Endodermal cell (in vitro differentiated cells): ENCODE measurements at regions not wholly inside any gene's neighbourhood (a gene's known extent, or its start where the extent isn't known, plus 50 kb on each side); places are given as distances from the start of the nearest gene placed in this dataset.

Experiments
- DNase-seq: peaks from one replicate; pipeline ENCODE4 v3.0.0-alpha.2; 2017
- H3K27ac ChIP-seq: 2 replicates; pipeline ENCODE4 v1.5.1; 2013; ENCODE audit warnings: mild to moderate bottlenecking, low read depth, low read length, moderate library complexity
- H3K27me3 ChIP-seq: 2 replicates; pipeline ENCODE4 v1.6.1; 2013; ENCODE audit warnings: mild to moderate bottlenecking, low read length, moderate library complexity; ENCODE audit not compliant: insufficient read depth, control insufficient read depth, poor library complexity, severe bottlenecking
- H3K36me3 ChIP-seq: 2 replicates; pipeline ENCODE4 v1.7.0; 2013; ENCODE audit warnings: mild to moderate bottlenecking, low read length, moderate library complexity; ENCODE audit not compliant: control insufficient read depth, insufficient read depth
- H3K4me1 ChIP-seq: one replicate; pipeline ENCODE4 v1.7.0; 2013; ENCODE audit warnings: low read length; ENCODE audit not compliant: control insufficient read depth, insufficient read depth
- H3K4me3 ChIP-seq: 2 replicates; pipeline ENCODE4 v1.5.1; 2013; ENCODE audit warnings: mild to moderate bottlenecking, low read length, moderate library complexity
- H3K9ac ChIP-seq: 2 replicates; pipeline ENCODE4 v1.6.1; 2013; ENCODE audit warnings: mild to moderate bottlenecking, low read length, moderate library complexity; ENCODE audit not compliant: poor library complexity, severe bottlenecking; ENCODE audit errors: extremely low read depth
- H3K9me3 ChIP-seq: 2 replicates; pipeline ENCODE4 v1.6.1; 2013; ENCODE audit warnings: mild to moderate bottlenecking, low read length, moderate library complexity; ENCODE audit not compliant: control insufficient read depth
- H3K27ac Mint-ChIP-seq: 2 replicates; pipeline ENCODE4 v1.8.0; 2020; ENCODE audit warnings: mixed read lengths
- H3K27me3 Mint-ChIP-seq: 2 replicates; pipeline ENCODE4 v1.8.0; 2021; ENCODE audit warnings: mild to moderate bottlenecking, mixed read lengths; ENCODE audit not compliant: insufficient read depth
- H3K36me3 Mint-ChIP-seq: 2 replicates; pipeline ENCODE4 v1.8.0; 2020; ENCODE audit warnings: low read depth, mixed read lengths
- H3K4me1 Mint-ChIP-seq: 2 replicates; pipeline ENCODE4 v1.8.0; 2020; ENCODE audit warnings: mixed read lengths
- H3K4me3 Mint-ChIP-seq: 2 replicates; pipeline ENCODE4 v1.8.0; 2020; ENCODE audit warnings: mild to moderate bottlenecking, moderate library complexity, mixed read lengths
- H3K9me3 Mint-ChIP-seq: 2 replicates; pipeline ENCODE4 v1.8.0; 2020; ENCODE audit warnings: mild to moderate bottlenecking, mixed read lengths
- CTCF ChIP-seq: fragments of 200-600 bp; sonication (generic); conservative IDR thresholded peaks from 2 replicates; pipeline ENCODE4 v1.5.0; 2021; ENCODE audit warnings: antibody characterized with exemption, mild to moderate bottlenecking
- whole genome bisulfite sequencing, 2 experiments: methylation state at CpG; one replicate each; pipeline versions ENCODE4 v1.1.5 to v1.1.7; 2013; ENCODE audit warnings: missing lambda C conversion rate in 2 of 2, mixed read lengths in 1 of 2; ENCODE audit not compliant: insufficient coverage in 1 of 2, insufficient read length in 1 of 2; 5-methylcytosine and 5-hydroxymethylcytosine counted together

GRCh38 chr2:14988600-14988999 lies 356.1 kb downstream of the LRATD1 start:
- no peak overlapping the region for H3K27ac Mint-ChIP-seq
- H3K27ac ChIP-seq, result no peak overlapping the region
- no peaks in the 10 kb centered on the region for H3K36me3 ChIP-seq
- no peak for DNase-seq
- no peak overlapping the region for H3K4me3 ChIP-seq
- no peaks in the 10 kb centered on the region for H3K4me1 Mint-ChIP-seq
- TF ChIP-seq CTCF, result no peak
- no peaks in the 10 kb centered on the region for H3K36me3 Mint-ChIP-seq
- H3K9me3 Mint-ChIP-seq, result no peaks in the 10 kb centered on the region
- H3K9me3 ChIP-seq, result no peaks in the 10 kb centered on the region
- peak overlapping the region; percentile 15 for H3K9ac ChIP-seq
- no peaks in the 10 kb centered on the region for H3K27me3 ChIP-seq
- H3K4me3 Mint-ChIP-seq, result no peak overlapping the region
- H3K27me3 Mint-ChIP-seq, result peaks cover 7% of the 10 kb centered on the region
- no peaks in the 10 kb centered on the region for H3K4me1 ChIP-seq

DNA sequence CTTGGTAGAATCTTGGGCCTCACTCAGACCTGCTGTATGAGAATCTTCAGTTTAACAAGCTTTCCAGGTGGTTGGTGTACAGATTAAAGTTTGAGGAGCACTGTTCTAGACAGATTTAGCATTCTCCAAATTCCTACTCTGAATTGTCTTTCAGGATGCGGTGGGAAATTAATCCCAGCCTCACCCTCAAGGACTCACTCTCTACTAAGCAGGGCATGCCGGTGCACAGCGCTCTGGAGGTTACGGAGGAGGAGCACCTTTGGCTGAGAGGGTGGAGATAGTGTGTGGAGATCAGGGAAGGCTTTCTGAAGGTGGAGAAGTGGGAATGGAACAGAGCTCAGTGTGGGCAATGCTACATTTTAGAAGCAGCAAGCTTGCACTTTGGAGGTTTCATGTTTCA lies 359.2 kb downstream of the LRATD1 start:
- WGBS, 2 experiments, result 96% methylated on average over 4 of the region's 4 CpGs; no CpG with 5 or more reads in 1 of the 2 experiments
- peaks cover 26% of the 10 kb centered on the region for H3K27me3 ChIP-seq
- H3K4me1 Mint-ChIP-seq, result no peaks in the 10 kb centered on the region
- TF ChIP-seq CTCF, result no peak
- no peak overlapping the region for H3K4me3 Mint-ChIP-seq
- H3K9me3 Mint-ChIP-seq, result no peaks in the 10 kb centered on the region
- no peaks in the 10 kb centered on the region for H3K36me3 Mint-ChIP-seq
- no peak overlapping the region for H3K9ac ChIP-seq
- H3K4me1 ChIP-seq, result no peaks in the 10 kb centered on the region
- no peaks in the 10 kb centered on the region for H3K36me3 ChIP-seq
- no peaks in the 10 kb centered on the region for H3K9me3 ChIP-seq
- DNase-seq, result no peak
- no peak overlapping the region for H3K27ac ChIP-seq
- no peak overlapping the region for H3K4me3 ChIP-seq
- H3K27ac Mint-ChIP-seq, result no peak overlapping the region
- peaks cover 28% of the 10 kb centered on the region for H3K27me3 Mint-ChIP-seq

GRCh38 chr2:14994721-14995120 lies 362.2 kb downstream of the LRATD1 start:
- no peaks in the 10 kb centered on the region for H3K36me3 ChIP-seq
- H3K9me3 Mint-ChIP-seq, result no peaks in the 10 kb centered on the region
- no peaks in the 10 kb centered on the region for H3K4me1 ChIP-seq
- no peak overlapping the region for H3K4me3 ChIP-seq
- H3K27ac Mint-ChIP-seq, result no peak overlapping the region
- H3K36me3 Mint-ChIP-seq, result no peaks in the 10 kb centered on the region
- no peak for TF ChIP-seq CTCF
- H3K9me3 ChIP-seq, result no peaks in the 10 kb centered on the region
- no peak overlapping the region for H3K27ac ChIP-seq
- 94% methylated on average over 4 of the region's 4 CpGs; no CpG with 5 or more reads in 1 of the 2 experiments for WGBS, 2 experiments
- no peak overlapping the region for H3K9ac ChIP-seq
- H3K27me3 ChIP-seq, result peaks cover 51% of the 10 kb centered on the region
- no peak overlapping the region for H3K4me3 Mint-ChIP-seq
- peaks cover 4% of the 10 kb centered on the region for H3K4me1 Mint-ChIP-seq
- peaks cover 48% of the 10 kb centered on the region for H3K27me3 Mint-ChIP-seq
- DNase-seq, result no peak
